ENCODE measurements at regions not wholly inside any gene's neighbourhood (a gene's known extent, or its start where the extent isn't known, plus 50 kb on each side); places are given as distances from the start of the nearest gene placed in this dataset.
A peak's percentile ranks its signal among the peaks of the same experiment; 100 is the strongest.

DNA sequence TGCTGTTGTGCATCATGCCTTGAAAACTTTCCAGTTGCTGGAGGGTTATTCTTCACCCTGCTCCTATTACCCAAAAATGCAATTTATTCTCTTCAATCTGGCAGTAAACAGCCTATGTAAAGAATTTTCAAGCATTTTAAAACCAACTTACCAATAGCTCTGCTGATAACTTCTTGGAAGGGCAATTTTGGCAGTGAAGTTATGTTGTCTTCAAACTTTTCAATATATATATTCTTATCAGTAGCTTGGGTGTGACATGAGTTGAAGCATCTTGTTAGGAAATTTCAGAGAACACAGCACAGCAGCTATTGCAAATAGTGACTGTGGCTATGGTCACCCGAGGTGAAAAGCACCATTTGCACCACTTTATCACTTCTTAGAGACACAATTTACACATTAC is 395.5 kb downstream of the STK39 start:
- no peak overlapping the region for H3K27ac ChIP-seq (ENCODE audit: low read length)
- H3K79me2 ChIP-seq (ENCODE audit: low read length): no peaks in the 10 kb centered on the region
- peaks cover 5% of the 10 kb centered on the region for H3K4me1 ChIP-seq (ENCODE audit: low read length)
- no peak overlapping the region for H3K4me3 ChIP-seq (ENCODE audit: low read length)
- H3K27me3 ChIP-seq (ENCODE audit: low read depth, low read length): no peaks in the 10 kb centered on the region
- H2AFZ ChIP-seq (ENCODE audit: low read depth, low read length): no peak overlapping the region
- no peak overlapping the region for H3K4me2 ChIP-seq (ENCODE audit: low read length)
- TF ChIP-seq, protein P1, sequence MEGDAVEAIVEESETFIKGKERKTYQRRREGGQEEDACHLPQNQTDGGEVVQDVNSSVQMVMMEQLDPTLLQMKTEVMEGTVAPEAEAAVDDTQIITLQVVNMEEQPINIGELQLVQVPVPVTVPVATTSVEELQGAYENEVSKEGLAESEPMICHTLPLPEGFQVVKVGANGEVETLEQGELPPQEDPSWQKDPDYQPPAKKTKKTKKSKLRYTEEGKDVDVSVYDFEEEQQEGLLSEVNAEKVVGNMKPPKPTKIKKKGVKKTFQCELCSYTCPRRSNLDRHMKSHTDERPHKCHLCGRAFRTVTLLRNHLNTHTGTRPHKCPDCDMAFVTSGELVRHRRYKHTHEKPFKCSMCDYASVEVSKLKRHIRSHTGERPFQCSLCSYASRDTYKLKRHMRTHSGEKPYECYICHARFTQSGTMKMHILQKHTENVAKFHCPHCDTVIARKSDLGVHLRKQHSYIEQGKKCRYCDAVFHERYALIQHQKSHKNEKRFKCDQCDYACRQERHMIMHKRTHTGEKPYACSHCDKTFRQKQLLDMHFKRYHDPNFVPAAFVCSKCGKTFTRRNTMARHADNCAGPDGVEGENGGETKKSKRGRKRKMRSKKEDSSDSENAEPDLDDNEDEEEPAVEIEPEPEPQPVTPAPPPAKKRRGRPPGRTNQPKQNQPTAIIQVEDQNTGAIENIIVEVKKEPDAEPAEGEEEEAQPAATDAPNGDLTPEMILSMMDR (IDR thresholded peaks at IDR 0.05; ENCODE audit: low read depth, low read length): no peak
- TF ChIP-seq EZH2phosphoT487 (IDR thresholded peaks at IDR 0.05; ENCODE audit: low read depth): no peak
- H3K9ac ChIP-seq (ENCODE audit: low read length): no peak overlapping the region
- no peaks in the 10 kb centered on the region for H3K9me3 ChIP-seq (ENCODE audit: insufficient read depth, low read length)
- no peaks in the 10 kb centered on the region for H3K36me3 ChIP-seq (replicated peaks; ENCODE audit: low read depth, low read length)
- H4K20me1 ChIP-seq (ENCODE audit: insufficient read depth, low read length): no peaks in the 10 kb centered on the region

DNA sequence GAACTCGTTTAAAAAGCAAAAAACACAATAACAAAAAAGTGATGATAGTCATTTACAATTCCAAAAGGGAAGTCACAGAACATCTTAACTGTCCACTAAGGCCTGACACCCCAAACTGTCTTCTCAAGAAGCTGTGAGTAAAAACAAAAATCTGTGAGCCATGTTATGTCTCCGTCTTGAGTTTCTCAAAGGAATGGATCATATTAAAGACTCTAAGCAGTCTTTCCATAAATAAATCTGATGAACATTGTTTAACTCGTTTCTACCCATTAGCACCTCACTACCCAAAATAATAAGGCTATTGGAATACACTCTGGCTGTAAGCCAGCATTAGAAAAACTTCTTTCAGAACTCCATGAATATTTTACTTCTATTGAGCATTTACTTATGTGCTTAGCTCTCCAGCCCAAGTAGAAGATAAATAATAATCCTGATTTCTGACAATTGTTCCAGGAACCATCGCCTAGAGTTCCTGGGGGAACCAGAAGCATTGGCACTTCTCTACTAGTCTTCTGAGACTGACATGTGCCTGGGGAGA is 396.0 kb downstream of the STK39 start:
- Histone ChIP-seq H2AFZ (ENCODE audit: low read depth, low read length) (no peak overlapping the region), H3K4me2 (ENCODE audit: low read length) (no peak overlapping the region), H3K27me3 (ENCODE audit: low read depth, low read length) (no peaks in the 10 kb centered on the region), H4K20me1 (ENCODE audit: insufficient read depth, low read length) (no peaks in the 10 kb centered on the region), H3K36me3 (replicated peaks; ENCODE audit: low read depth, low read length) (no peaks in the 10 kb centered on the region), H3K4me3 (ENCODE audit: low read length) (no peak overlapping the region), H3K27ac (ENCODE audit: low read length) (no peak overlapping the region), H3K79me2 (ENCODE audit: low read length) (no peaks in the 10 kb centered on the region), H3K9me3 (ENCODE audit: insufficient read depth, low read length) (no peaks in the 10 kb centered on the region), H3K4me1 (ENCODE audit: low read length) (0 out of 2 replicates have a peak, but pooled peaks cover under 1% of the 10 kb centered on the region), H3K9ac (ENCODE audit: low read length) (no peak overlapping the region)
- TF ChIP-seq EZH2phosphoT487 (IDR thresholded peaks at IDR 0.05; ENCODE audit: low read depth): no peak
- TF ChIP-seq, protein P1 (IDR thresholded peaks at IDR 0.05; ENCODE audit: low read depth, low read length): no peak

DNA sequence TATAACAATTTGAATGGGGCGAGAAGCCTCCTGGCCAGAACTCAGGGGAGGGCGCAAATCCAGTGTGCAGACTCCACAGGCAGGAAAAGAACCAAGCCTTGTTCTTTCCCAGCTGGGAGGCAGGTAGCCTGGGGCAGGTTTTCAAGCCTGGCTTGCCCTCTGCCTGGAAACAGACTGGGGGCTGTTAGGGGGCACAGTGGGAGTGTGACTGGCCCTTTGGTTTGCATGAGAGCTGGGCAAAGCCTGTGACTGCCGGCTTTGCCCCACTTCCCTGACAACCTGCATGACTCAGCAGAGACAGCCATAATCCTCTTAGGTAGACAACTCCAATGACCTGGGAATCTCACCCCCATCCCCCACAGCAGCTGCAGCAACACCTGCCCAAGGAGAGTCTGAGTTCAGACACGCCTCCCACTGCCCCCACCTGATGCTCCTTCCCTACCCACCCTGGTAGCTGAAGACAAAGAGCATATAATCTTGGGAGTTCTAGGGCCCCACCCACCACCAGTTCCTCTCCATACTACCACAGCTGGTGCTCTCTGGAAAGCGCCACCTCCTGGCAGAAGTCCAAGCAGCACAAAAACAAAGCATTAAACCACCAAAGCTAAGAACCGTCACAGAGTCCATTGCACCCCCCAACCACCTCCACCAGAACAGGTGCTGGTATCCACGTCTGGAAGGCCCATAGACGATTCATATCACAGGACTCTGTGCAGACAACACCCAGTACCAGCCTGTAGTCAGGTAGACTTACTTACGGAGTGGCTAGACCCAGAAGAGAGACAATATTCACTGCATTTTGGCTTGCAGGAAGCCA is 402.5 kb downstream of the STK39 start:
- H3K4me1 ChIP-seq (ENCODE audit: low read length): peaks cover 13% of the 10 kb centered on the region
- no peaks in the 10 kb centered on the region for H3K79me2 ChIP-seq (ENCODE audit: low read length)
- no peaks in the 10 kb centered on the region for H3K36me3 ChIP-seq (replicated peaks; ENCODE audit: low read depth, low read length)
- no peak overlapping the region for H3K27ac ChIP-seq (ENCODE audit: low read length)
- peak overlapping the region; percentile 37; the same call in 1 of the 2 replicates for H3K4me2 ChIP-seq (ENCODE audit: low read length)
- H3K9ac ChIP-seq (ENCODE audit: low read length): no peak overlapping the region
- H3K4me3 ChIP-seq (ENCODE audit: low read length): no peak overlapping the region
- no peaks in the 10 kb centered on the region for H4K20me1 ChIP-seq (ENCODE audit: insufficient read depth, low read length)
- no peaks in the 10 kb centered on the region for H3K9me3 ChIP-seq (ENCODE audit: insufficient read depth, low read length)
- no peaks in the 10 kb centered on the region for H3K27me3 ChIP-seq (ENCODE audit: low read depth, low read length)
- TF ChIP-seq, protein P1 (IDR thresholded peaks at IDR 0.05; ENCODE audit: low read depth, low read length): peak; percentile 51
- TF ChIP-seq EZH2phosphoT487 (IDR thresholded peaks at IDR 0.05; ENCODE audit: low read depth): no peak
- H2AFZ ChIP-seq (ENCODE audit: low read depth, low read length): peak overlapping the region; percentile 76; the same call in 1 of the 2 replicates

DNA sequence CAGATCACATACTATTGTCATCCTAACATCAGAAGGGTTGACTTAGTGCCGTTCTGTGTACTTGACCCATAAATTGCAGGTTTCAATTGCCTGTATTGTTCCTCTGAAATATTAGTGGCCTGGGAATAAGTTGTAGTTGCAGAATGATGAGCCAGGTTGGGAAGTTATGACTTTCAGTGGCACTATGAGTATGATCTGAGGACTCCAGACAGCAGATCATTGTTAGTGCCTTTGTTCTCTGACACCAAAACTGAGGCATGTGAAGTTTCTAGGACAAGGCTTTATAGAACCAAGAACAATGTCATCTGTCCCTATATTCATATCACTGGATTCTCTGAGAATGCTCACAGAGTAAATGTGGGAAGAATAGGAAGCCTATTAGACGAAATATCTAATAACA is 403.7 kb downstream of the STK39 start:
- H3K79me2 ChIP-seq (ENCODE audit: low read length): no peaks in the 10 kb centered on the region
- H4K20me1 ChIP-seq (ENCODE audit: insufficient read depth, low read length): no peaks in the 10 kb centered on the region
- H3K27me3 ChIP-seq (ENCODE audit: low read depth, low read length): no peaks in the 10 kb centered on the region
- no peaks in the 10 kb centered on the region for H3K36me3 ChIP-seq (replicated peaks; ENCODE audit: low read depth, low read length)
- no peak overlapping the region for H3K4me3 ChIP-seq (ENCODE audit: low read length)
- H3K4me1 ChIP-seq (ENCODE audit: low read length): peaks cover 13% of the 10 kb centered on the region
- H2AFZ ChIP-seq (ENCODE audit: low read depth, low read length): no peak overlapping the region
- H3K27ac ChIP-seq (ENCODE audit: low read length): no peak overlapping the region
- TF ChIP-seq EZH2phosphoT487 (IDR thresholded peaks at IDR 0.05; ENCODE audit: low read depth): no peak
- H3K4me2 ChIP-seq (ENCODE audit: low read length): no peak overlapping the region
- H3K9me3 ChIP-seq (ENCODE audit: insufficient read depth, low read length): no peaks in the 10 kb centered on the region
- H3K9ac ChIP-seq (ENCODE audit: low read length): no peak overlapping the region

Measured in OCI-LY3 (cell line).